ENCODE measurements at regions not wholly inside any gene's neighbourhood (a gene's known extent, or its start where the extent isn't known, plus 50 kb on each side); places are given as distances from the start of the nearest gene placed in this dataset.

GRCh38 chr5:4941957-4942830 lies 197.9 kb upstream of the ADAMTS16 start:
- Histone ChIP-seq H3K27ac (no peak overlapping the region), H3K4me3 (no peak overlapping the region), H3K36me3 (no peaks in the 10 kb centered on the region), H3K27me3 (no peaks in the 10 kb centered on the region), H3K4me1 (no peaks in the 10 kb centered on the region), H3K9me3 (no peaks in the 10 kb centered on the region)
- WGBS, 2 donors, result 26 to 33% methylated on average over 33 of the region's 33 CpGs
- DNase-seq (peak in 4 of 6 donors; percentile 31 to 74 (median 40)), FAIRE-seq (no peak), ATAC-seq (peak in 3 of 4 donors; percentile 41 to 80 (median 51))
- peak; percentile 86 to 91 (median 90) for TF ChIP-seq CTCF (IDR thresholded peaks at IDR 0.05)
- intact Hi-C loops (cut with DNase I), result no loop called here

- Histone ChIP-seq H3K4me1 (no peaks in the 10 kb centered on the region), H3K4me3 (no peak overlapping the region), H3K27me3 (no peaks in the 10 kb centered on the region), H3K27ac (no peak overlapping the region), H3K36me3 (no peaks in the 10 kb centered on the region), H3K9me3 (no peaks in the 10 kb centered on the region)
- no peak for ATAC-seq
- intact Hi-C loops (cut with DNase I), result no loop called here
- peak in 1 of 6 donors; percentile 58 for DNase-seq
- WGBS, 2 donors, result 67 to 78% methylated on average over 9 of the region's 9 CpGs
- TF ChIP-seq CTCF (IDR thresholded peaks at IDR 0.05), result no peak
- FAIRE-seq, result no peak
Measured at GRCh38 chr5:4942831-4943178, 197.3 kb upstream of the ADAMTS16 start.

DNA sequence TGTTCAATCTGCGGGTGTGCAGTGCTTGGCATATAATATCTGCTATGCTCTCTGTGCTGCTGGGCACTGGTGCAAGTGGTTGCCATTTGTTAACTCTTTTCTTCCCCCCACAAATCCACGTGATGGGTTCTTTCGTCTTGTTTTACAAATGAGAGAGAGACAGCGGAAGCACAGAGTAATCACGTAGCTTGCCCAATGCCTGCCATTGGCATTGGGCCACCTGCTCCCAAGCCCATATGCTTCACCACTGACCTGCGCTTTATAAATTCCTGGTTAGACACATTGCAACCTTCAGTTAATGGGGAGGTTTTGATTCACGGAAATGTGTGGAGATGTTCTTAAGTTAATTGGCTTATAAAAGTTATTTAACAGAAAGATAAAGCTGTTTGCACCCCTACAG lies 194.8 kb upstream of the ADAMTS16 start:
- Histone ChIP-seq H3K9me3 (no peaks in the 10 kb centered on the region), H3K36me3 (no peaks in the 10 kb centered on the region), H3K27ac (no peak overlapping the region), H3K4me1 (no peaks in the 10 kb centered on the region), H3K27me3 (no peaks in the 10 kb centered on the region), H3K4me3 (no peak overlapping the region)
- FAIRE-seq (no peak), DNase-seq (no peak), ATAC-seq (no peak)
- TF ChIP-seq CTCF (IDR thresholded peaks at IDR 0.05), result no peak
- intact Hi-C loops (cut with DNase I), result no loop called here
- 68 to 77% methylated on average over 7 of the region's 7 CpGs for WGBS, 2 donors

DNA sequence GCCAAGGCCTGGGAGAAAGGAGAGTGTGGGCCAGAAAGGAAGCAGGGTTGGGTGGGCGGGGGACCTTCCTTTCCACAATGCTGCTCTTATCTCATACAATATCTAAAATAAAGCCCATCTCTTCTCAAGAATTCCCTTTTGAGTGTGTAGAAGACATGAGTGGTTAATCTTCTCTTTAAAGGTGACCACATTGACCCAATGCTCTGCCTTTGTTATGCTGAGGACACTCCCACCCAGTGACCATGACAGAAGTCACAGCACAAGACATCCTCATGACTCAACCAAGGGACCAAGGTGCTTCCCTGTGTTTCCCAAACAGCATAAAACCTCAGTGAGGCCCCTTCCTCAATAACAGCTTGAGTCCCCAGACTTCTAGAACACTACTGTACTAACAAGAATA lies 193.0 kb upstream of the ADAMTS16 start:
- intact Hi-C loops (cut with DNase I), result no loop called here
- FAIRE-seq (no peak), ATAC-seq (no peak)

More for the DNA sequence above, 193.0 kb upstream of the ADAMTS16 start:
- no peaks in the 10 kb centered on the region for H3K4me1 ChIP-seq
- no peaks in the 10 kb centered on the region for H3K9me3 ChIP-seq
- H3K27ac ChIP-seq, result no peak overlapping the region
- no peak for TF ChIP-seq CTCF (IDR thresholded peaks at IDR 0.05)
- no peak for DNase-seq
- 68 to 75% methylated on average over 1 of the region's 1 CpG for WGBS, 2 donors
- no peaks in the 10 kb centered on the region for H3K36me3 ChIP-seq
- no peak overlapping the region for H3K4me3 ChIP-seq
- no peaks in the 10 kb centered on the region for H3K27me3 ChIP-seq

Data from pancreas (tissue), 10 donors.